ENCODE measurements at regions not wholly inside any gene's neighbourhood (a gene's known extent, or its start where the extent isn't known, plus 50 kb on each side); places are given as distances from the start of the nearest gene placed in this dataset.
"Not testable (repeated sequence)": the region's sequence is repeated elsewhere in the genome, so short reads cannot be mapped to it uniquely, and the experiment has no call there.

DNA sequence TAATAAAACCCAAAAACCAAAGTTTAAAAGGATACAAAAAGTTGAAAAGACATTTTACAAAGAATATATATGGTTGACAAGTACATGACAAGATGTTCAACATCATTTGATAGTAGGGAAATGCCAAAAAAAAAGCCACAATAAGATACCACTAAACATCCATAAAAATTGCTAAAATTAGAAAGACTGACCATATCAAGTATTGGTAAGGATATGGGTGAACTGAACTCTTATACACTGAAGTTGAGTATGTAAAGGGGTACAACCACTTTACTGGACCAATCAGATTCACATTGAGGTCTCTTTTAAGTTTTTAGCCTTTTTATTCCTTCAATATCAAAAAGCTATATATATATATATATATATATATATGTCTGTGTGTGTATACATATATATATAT lies 190.5 kb upstream of the P2RY1 start:
- DNase-seq (ENCODE audit: missing footprints), result no peak
- intact Hi-C loops (cut with DNase I), result no loop called here

DNA sequence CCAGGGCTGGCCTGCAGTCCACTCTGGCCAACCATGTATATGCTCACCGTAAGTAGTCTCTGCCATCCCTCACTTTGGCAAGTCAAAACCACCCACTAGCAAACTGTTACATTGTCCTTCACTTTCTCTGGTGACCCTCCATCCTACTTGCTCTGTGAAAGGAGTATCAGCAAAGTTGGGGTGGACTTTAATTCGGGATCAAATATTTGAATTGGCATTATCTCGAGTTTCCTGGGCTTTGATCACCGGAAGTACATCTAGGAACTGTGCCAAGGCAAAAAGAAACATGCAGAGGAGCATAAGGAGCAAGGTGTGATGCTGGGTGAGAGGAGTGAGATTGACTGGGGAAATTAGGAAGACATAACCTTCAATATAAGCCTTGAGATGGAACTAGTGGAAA lies 188.9 kb upstream of the P2RY1 start:
- intact Hi-C loops (cut with DNase I), result no loop called here
- no peak for DNase-seq (ENCODE audit: missing footprints)
- ATAC-seq, result no peak

More for the DNA sequence above, 190.5 kb upstream of the P2RY1 start:
- no peak for ATAC-seq

DNA sequence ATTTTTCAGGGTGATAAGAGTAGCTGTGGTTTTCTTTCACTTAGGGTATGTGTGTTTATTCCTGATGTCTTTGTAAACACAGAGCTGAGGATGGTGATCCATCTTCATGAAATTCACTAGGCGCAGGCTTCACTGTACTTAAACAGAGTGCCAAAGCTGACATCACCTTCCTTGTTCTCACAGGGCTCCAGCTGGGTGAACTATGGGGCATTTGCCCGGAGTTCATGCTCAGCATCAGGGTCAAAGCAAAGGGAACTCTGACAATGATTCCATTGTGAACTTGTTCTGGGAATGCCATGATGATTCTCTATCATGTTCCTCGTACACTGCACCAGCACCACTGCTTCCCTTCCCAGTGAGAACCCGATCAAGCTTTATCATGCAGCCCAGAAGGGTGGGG lies 184.8 kb upstream of the P2RY1 start:
- DNase-seq (ENCODE audit: missing footprints) (no peak), ATAC-seq (peak; percentile 39)
- intact Hi-C loops (cut with DNase I), result no loop called here

DNA sequence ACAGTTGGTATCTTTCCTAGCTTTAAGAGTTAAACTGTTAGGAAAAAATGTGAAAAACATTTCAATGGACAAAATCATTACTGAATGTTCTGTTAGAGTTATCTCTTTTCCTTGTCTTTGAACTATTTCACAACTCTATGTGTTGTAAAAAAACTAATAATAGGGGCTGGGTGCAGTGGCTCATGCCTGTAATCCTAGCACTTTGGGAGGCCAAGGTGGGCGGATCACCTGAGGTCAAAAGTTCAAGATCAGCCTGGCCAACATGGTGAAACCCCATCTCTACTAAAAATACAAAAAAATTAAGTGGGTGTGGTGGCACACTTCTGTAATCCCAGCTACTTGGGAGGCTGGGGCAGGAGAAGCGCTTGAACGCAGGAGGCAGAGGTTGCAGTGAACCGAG lies 184.0 kb upstream of the P2RY1 start:
- ATAC-seq, result not testable (repeated sequence)

DNA sequence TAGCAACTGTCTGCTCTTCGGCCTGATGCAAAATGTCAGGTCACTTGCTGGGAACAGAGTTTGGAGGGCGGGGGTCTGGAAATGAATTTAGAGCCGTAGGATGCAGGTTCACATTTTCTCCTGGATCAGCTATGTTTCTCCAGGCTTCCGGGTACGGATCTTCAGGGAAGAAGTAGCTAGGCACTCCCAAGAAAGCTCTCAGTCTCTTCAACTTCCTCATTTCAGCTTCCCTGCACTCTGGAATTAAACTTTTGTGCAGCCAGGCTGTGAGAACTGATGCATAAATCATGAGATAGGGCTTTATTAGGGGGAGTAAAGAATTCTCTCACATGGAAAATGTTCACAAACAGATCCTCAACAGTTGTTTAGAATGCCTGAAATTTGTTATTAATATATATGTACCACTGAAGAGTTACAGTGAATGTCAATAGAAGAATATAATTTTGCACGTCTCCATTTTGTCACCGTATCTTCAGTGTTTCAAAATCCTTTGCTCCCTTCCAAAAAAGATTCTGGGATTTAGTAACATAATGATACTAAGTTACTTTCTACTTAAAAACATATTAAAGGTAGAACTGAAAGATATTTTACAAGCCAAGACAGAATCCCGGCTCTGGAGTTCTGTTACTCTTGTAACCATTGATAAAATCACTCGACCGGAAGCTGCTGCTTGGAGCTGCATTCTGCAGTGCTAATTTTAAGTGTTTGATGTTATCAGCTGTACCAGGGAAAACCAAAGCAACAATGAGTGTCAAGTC lies 178.5 kb upstream of the P2RY1 start:
- ATAC-seq, result no peak
- no peak for DNase-seq (ENCODE audit: missing footprints)
- intact Hi-C loops (cut with DNase I), result no loop called here

More for the DNA sequence above, 184.0 kb upstream of the P2RY1 start:
- intact Hi-C loops (cut with DNase I); DNase-seq (ENCODE audit: missing footprints): not testable (repeated sequence)

DNA sequence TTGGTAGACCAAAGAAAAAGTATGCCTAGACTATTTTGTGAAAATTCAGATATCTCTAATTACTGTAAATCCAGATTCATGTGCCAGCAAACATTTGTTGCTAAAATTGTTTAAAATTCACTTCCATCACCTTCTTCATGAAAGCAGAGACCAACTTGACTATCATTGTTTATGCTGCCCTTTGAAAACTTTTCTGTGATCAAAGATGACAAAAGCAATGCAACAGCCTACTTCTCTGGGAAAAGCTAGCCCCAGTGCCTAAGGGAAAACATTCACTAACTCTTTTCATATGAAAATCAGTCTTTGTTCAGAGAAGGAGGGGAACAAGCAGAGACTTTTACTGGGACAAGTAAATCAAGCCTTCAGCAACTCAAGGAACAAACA lies 178.0 kb upstream of the P2RY1 start:
- ATAC-seq (no peak), DNase-seq (ENCODE audit: missing footprints) (no peak)
- intact Hi-C loops (cut with DNase I), result no loop called here

DNA sequence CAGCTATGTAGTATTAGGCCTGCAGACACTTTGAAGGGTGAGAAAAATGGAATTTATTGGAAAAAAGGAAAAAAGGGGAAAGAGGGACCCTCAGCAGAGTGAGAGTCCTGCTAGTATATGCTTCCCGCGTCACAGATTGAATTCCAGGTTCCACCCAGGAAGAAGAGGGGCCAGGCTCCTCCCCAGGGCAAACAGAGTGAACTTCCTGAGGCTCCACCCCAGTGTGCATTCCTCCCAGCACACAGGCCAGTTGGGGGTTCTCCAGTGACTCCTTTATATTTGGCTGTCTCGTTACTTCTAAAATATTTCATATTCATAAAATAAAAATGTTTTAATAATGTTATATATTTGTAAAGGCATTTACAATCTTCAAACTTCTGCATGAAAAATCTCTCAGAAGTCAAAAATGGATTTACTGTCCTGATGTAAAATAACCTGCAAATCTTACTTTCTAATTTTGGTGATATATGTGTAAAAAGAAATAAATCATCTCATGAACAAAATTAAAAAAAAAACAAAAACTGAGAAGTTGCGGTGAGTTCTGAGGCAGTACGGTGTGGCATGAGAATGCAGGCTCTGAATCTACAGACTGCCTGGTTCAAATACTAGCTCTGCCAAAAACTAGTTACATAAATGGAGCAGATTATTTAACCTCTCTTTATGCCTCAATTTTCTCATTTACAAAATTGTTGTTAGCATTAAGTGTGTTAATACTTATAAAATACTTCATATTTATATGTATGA lies 175.8 kb upstream of the P2RY1 start:
- ATAC-seq, result no peak
- intact Hi-C loops (cut with DNase I), result no loop called here
- no peak for DNase-seq (ENCODE audit: missing footprints)

DNA sequence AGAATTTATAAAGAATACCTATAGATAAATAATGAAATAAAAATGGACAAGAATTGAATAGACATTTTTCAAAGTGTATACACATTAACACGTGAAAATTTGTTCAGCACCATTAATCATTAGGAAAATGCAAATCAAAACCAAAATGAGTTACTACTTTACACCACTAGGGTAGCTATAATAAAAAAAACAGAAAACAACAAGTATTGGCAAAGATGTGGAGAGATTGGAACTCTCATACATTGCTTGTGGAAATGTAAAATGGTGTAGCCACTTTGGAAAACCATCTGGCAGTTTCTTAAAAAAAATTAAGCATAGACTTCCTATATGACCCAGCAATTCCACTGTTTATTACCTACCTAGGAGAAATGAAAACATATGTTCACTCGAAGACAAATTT lies 172.8 kb upstream of the P2RY1 start:
- intact Hi-C loops (cut with DNase I), result no loop called here
- ATAC-seq, result no peak
- no peak for DNase-seq (ENCODE audit: missing footprints)

DNA sequence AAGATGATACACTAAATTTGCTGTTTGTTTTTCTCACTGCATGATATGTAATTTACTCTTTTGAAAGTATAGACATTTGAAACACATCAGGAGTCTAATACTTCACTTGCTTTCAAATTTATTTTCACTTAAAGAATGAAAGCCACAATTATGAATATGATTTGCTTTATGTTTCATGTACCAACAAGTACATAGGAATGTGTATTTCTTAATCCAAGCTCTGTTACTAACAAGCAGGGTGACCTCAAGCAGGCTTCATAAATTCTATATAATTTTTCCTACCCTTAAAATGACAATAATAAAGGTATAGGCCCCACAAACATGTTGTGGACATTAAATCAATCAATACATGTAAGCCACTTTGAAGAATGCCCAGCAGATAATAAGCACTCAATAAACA lies 170.2 kb upstream of the P2RY1 start:
- intact Hi-C loops (cut with DNase I), result no loop called here
- no peak for DNase-seq (ENCODE audit: missing footprints)
- no peak for ATAC-seq

DNA sequence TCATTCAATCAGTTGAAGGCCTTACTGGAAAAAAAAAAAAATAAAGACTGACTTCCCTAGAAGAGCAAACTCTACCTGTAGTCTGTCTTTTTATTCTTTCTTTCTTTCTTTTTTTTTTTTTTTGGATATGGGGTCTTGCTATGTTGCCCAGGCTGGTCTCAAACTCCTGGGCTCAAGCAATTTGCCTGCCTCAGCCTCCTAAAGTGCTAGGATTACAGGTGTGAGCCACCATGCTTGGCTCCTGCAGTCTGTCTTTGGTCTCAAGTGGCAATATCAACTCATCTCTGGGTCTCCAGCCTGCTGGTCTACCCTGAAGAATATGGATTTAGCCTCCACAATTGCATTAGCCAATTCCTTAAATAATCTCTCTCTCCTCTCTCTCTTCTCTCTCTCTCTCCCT lies 167.7 kb upstream of the P2RY1 start:
- intact Hi-C loops (cut with DNase I), result no loop called here
- ATAC-seq, result no peak
- DNase-seq (ENCODE audit: missing footprints), result no peak

DNA sequence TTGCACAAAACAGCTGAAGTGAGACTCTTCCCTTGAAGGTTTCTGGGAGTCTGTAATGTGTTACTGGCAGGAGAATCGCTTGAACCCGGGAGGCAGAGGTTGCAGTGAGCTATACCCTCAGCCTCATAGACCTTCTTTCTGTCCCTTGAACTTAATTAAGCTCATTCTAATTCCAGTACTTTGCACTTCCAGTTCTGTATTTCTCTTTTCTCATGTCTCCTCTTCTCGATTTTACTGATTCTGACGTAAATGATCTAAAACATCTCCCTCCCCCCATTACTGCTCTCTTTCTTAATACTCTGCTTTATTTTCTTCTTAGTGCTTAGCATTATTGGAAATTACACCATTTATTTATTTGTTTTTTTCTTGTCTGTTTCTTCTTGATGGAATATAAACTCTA lies 165.4 kb upstream of the P2RY1 start:
- no peak for DNase-seq (ENCODE audit: missing footprints)
- intact Hi-C loops (cut with DNase I), result no loop called here
- no peak for ATAC-seq

DNA sequence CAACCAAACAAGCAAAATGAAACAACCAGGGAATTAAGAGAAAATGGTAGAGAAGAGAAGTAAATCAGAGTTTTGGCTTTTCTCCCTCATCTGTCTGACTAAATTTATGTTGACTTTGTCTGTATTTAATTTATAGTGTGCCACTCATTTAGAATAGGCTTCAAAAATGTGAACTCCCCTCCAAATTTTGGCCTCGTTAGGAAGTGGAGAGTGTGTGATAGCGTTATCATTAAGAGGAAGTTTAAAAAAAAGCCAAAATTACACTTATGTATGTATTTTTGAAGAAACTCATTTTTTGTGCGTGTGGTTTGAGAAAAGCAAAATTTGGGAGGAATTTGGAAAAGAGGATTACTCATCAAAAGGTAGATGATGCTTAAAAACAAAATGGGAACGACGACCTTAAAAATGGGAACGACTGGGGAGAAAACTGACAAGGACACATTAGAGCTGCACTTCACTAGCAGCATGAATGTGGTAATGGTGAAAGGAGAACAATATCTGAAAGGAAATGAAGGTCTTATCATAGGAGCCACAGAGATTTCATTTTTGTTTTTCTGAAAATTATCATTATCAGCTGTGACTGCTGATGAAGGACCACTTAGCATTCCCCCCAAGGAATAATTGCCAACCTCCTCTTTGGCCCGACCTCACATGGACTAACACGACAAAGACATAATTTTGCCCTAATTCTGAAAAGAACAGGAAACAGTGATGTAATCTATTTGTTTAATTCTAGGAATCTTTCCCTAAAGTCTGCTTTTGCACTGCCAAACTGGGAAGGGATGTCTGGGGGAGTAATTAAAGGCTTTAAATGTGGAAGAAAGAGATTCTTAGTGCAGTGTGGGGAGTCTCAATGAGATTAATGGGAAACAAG lies 163.2 kb upstream of the P2RY1 start:
- intact Hi-C loops (cut with DNase I), result no loop called here
- DNase-seq (ENCODE audit: missing footprints), result no peak
- peak; percentile 52 for ATAC-seq

DNA sequence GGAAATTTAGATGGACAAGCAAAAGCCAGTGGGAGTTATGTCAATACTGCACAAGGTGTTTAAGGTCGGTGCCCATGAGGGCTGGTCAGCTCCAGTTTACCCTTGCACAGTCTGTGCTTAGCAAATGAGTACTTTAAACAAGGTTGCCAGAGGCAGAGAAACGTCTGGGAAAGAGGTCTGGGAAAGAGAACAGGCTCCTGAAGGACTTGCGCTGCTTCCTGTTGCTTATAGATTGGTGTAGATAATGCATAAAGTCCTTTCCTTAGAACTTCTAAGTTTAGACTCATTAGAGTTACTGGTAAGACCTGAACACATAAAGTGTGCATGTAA lies 162.6 kb upstream of the P2RY1 start:
- ATAC-seq (no peak), DNase-seq (ENCODE audit: missing footprints) (no peak)
- intact Hi-C loops (cut with DNase I), result no loop called here

DNA sequence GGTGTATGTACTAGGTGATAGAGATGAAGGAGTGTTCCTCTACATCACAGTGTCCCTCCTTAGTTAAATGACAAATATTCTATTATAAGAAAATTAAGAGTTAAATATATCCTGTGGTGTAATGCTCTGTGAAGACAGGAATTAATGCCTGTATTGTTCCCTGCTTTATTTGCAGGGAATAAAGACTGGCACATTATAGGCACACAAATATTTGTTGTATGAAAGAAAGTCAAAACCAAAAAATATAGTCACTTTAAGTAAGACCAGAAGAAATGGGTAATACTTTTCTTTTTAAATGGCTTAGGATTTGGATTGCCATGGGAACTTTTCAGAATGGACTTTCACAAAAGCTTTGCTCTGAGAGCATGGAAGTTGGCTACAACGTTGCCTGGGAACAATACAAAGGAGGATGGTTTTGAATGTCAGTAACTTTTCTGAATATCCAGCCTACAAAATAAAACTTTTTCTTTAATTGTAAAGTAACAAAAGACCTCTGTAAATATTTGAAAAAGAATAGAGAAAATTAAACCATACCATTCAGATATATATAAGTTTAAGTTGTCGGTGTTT lies 158.0 kb upstream of the P2RY1 start:
- intact Hi-C loops (cut with DNase I), result no loop called here
- ATAC-seq (no peak), DNase-seq (ENCODE audit: missing footprints) (no peak)

DNA sequence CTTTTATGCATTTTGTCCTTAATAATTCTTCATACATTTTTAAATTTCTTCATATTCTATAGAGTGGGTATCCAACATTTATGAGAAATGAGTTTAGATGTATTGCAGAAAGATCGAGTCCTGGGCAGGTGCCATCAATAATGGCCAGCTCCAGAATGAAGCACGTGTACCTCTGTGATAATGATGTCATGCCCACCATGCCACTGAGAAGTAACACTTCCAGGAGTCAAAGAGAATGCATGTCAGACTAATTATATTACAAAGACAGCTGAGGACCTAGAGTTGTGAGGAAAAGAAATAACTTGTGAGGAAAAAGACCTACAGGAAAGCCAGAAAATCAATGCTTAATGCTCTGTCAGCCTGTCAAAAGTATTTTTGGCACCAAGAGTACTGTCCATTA lies 157.4 kb upstream of the P2RY1 start:
- DNase-seq (ENCODE audit: missing footprints) (no peak), ATAC-seq (no peak)
- intact Hi-C loops (cut with DNase I), result no loop called here

DNA sequence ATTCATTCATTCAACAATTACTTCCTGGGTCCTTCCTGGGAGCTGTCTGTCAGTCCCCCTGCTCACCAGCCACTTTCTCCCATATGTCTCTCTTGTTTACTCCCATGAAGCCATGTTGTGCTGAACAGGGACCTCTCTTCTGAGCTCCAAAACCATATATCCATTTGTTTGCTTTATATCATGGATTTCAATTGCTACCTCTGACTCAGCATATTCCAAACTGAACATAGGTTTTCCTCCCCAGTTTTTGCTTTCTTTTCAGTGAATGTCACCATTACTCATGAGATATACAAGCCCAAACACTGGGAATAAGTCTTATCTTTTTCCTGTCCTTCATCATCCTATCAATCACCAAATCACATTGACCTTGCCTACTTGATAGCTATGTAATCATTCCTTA lies 152.5 kb upstream of the P2RY1 start:
- no peak for ATAC-seq
- no peak for DNase-seq (ENCODE audit: missing footprints)
- intact Hi-C loops (cut with DNase I), result no loop called here

DNA sequence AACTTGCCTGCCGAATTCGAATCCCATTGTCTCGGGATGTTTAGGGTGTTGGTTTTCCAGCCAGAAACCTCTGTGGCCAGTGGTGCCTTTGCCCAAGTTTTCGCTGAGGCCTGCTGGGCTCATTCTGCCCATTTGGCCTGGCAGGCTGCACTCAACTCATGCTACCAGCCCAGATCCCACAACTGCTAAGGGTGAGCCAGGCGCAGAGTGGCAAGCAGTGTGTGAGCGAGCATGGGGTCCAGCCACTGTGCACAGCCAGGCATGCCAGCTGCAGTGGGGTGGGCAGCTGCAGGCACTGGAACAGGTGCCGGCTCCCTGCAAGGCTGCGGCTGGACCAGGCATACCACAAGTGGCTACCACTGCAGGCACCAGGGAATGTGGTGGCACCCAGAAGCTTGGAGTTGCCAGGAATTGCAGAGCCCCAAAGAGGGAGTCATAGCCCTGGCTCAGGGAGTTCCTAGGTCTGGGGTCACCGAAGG lies 151.4 kb upstream of the P2RY1 start:
- intact Hi-C loops (cut with DNase I), result no loop called here
- ATAC-seq (no peak), DNase-seq (ENCODE audit: missing footprints) (peak; percentile 67)

DNA sequence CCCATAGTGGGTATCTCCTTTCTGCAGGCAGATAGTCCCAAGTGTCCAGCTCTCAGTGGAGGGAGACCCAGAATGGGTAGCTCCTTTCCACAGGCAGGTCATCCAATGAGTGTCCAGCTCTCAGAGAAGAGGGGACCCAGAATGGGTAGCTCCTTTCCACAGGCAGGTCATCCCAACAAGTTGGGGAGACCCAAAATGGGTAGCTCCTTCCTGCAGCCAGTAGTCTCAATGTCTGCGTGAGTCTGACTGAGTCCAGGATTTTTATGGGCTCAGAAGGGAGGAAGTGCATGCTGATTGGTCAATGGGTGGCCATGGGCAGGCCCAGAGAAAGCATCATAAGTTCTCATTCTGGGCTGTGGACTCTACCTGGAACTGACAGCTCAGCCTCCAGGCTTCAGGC lies 150.7 kb upstream of the P2RY1 start:
- ATAC-seq (no peak), DNase-seq (ENCODE audit: missing footprints) (no peak)
- intact Hi-C loops (cut with DNase I), result no loop called here

DNA sequence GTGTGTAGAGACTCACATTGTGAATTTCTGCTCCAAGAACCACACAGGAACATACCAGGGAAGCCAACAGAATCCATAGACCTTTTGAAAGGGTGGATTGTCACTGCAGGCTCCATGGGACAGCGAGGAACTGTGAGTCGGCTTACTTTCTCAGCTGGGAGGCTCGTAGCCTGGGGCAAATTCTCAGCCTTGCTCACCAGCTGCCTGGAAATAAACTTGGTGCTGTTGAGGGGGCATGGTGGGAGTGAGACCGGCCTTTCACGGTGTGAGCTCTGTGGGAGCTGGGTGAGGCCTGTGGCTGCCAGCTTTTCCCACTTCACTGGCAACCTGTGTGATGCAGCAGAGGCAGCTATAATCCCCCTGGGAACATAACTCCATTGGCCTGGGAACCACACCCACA lies 146.6 kb upstream of the P2RY1 start:
- DNase-seq (ENCODE audit: missing footprints) (no peak), ATAC-seq (no peak)
- intact Hi-C loops (cut with DNase I), result no loop called here

Data from Right ventricle myocardium inferior (tissue), 1 donor.